ENCODE measurements at regions not wholly inside any gene's neighbourhood (a gene's known extent, or its start where the extent isn't known, plus 50 kb on each side); places are given as distances from the start of the nearest gene placed in this dataset.

- Histone ChIP-seq H3K27me3 (no peaks in the 10 kb centered on the region), H3K9me3 (no peaks in the 10 kb centered on the region), H3K4me1 (no peaks in the 10 kb centered on the region), H3K27ac (no peak overlapping the region), H3K36me3 (no peaks in the 10 kb centered on the region), H3K4me3 (no peak overlapping the region)
- no peak for TF ChIP-seq CTCF (IDR thresholded peaks at IDR 0.05)
- intact Hi-C loops (cut with DNase I; ENCODE audit: low total_unique reads): no loop called here
- DNase-seq: no peak
Observed at GRCh38 chr18:70640336-70640887, 351.6 kb downstream of the SOCS6 start.

DNA sequence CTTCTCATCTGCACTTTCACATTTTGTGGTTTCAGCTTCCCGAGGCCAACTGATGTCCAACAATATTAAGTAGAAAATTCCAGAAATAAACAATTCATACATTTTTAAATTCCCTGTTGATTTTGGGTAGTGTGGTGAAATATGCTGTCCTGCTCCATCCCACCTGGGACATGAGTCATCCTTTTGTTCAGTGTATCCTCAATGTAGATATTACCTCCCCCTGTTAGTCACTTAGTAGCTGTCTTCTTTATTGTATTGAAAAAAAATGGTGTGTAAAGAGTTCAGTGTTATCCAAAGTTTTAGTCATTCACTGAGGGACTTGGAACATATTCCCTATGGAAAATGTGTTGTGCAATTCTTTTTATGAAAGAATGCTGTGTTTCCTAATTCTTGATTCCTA lies 348.1 kb downstream of the SOCS6 start:
- no peaks in the 10 kb centered on the region for H3K27me3 ChIP-seq
- no peaks in the 10 kb centered on the region for H3K9me3 ChIP-seq
- intact Hi-C loops (cut with DNase I; ENCODE audit: low total_unique reads): no loop called here
- no peak overlapping the region for H3K27ac ChIP-seq
- H3K4me1 ChIP-seq: no peaks in the 10 kb centered on the region
- TF ChIP-seq CTCF (IDR thresholded peaks at IDR 0.05): no peak
- no peaks in the 10 kb centered on the region for H3K36me3 ChIP-seq
- DNase-seq: no peak
- no peak overlapping the region for H3K4me3 ChIP-seq

GRCh38 chr18:70634576-70635147 lies 345.8 kb downstream of the SOCS6 start:
- DNase-seq: no peak
- no peak overlapping the region for H3K27ac ChIP-seq
- H3K4me1 ChIP-seq: no peaks in the 10 kb centered on the region
- no peaks in the 10 kb centered on the region for H3K27me3 ChIP-seq
- intact Hi-C loops (cut with DNase I; ENCODE audit: low total_unique reads): no loop called here
- no peaks in the 10 kb centered on the region for H3K36me3 ChIP-seq
- H3K9me3 ChIP-seq: no peaks in the 10 kb centered on the region
- no peak overlapping the region for H3K4me3 ChIP-seq
- no peak for TF ChIP-seq CTCF (IDR thresholded peaks at IDR 0.05)

GRCh38 chr18:70627182-70627802 lies 338.4 kb downstream of the SOCS6 start:
- no peak for DNase-seq
- TF ChIP-seq CTCF (IDR thresholded peaks at IDR 0.05): no peak
- Histone ChIP-seq H3K27ac (no peak overlapping the region), H3K4me3 (no peak overlapping the region), H3K9me3 (no peaks in the 10 kb centered on the region), H3K27me3 (no peaks in the 10 kb centered on the region), H3K36me3 (no peaks in the 10 kb centered on the region), H3K4me1 (no peaks in the 10 kb centered on the region)
- intact Hi-C loops (cut with DNase I; ENCODE audit: low total_unique reads): no loop called here

- Histone ChIP-seq H3K27ac (no peak overlapping the region), H3K36me3 (no peaks in the 10 kb centered on the region), H3K4me3 (no peak overlapping the region), H3K27me3 (no peaks in the 10 kb centered on the region), H3K9me3 (no peaks in the 10 kb centered on the region), H3K4me1 (no peaks in the 10 kb centered on the region)
- DNase-seq: no peak
- no peak for TF ChIP-seq CTCF (IDR thresholded peaks at IDR 0.05)
- intact Hi-C loops (cut with DNase I; ENCODE audit: low total_unique reads): no loop called here
Observed at GRCh38 chr18:70622622-70623419, 334.0 kb downstream of the SOCS6 start.

Data from tibial artery (tissue), 4 donors.